Right lobe of liver (tissue), 6 donors: ENCODE measurements at regions not wholly inside any gene's neighbourhood (a gene's known extent, or its start where the extent isn't known, plus 50 kb on each side); places are given as distances from the start of the nearest gene placed in this dataset.
A peak's percentile ranks its signal among the peaks of the same experiment; 100 is the strongest.

Experiments used
- ATAC-seq, 4 donors: fragments of 200-7000 bp; cut with Tn5 transposase; one replicate each; pipeline ENCODE4 v1.9.1; 2020; ENCODE audit warnings: mild to moderate bottlenecking in 4 of 4, moderate library complexity in 4 of 4
- DNase-seq, 3 donors: peaks; one replicate each; pipeline ENCODE4 v3.0.0-alpha.2; 2020
- H3K27ac ChIP-seq, 3 donors: fragments of 200-600 bp; one replicate each; pipeline ENCODE4 v1.8.0; 2022
- H3K27me3 ChIP-seq, 2 donors: fragments of 200-600 bp; one replicate each; pipeline ENCODE4 v1.8.0; 2022
- H3K36me3 ChIP-seq, 4 donors: fragments of 200-600 bp; sonication (generic) in 1 of 4; one replicate each; pipeline versions ENCODE4 v1.5.1 to v1.8.0; 2017 to 2022; ENCODE audit warnings: control low read depth in 1 of 4
- H3K4me1 ChIP-seq, 4 donors: fragments of 200-600 bp; sonication (generic) in 1 of 4; one replicate each; pipeline versions ENCODE4 v1.5.1 to v1.8.0; 2017 to 2022; ENCODE audit warnings: control low read depth in 1 of 4
- H3K4me3 ChIP-seq, 3 donors: fragments of 200-600 bp; one replicate each; pipeline ENCODE4 v1.8.0; 2022
- H3K9me3 ChIP-seq, 4 donors: fragments of 200-600 bp; sonication (generic) in 1 of 4; one replicate each; pipeline versions ENCODE4 v1.5.1 to v1.8.0; 2017 to 2022; ENCODE audit warnings: control low read depth in 1 of 4
- CTCF ChIP-seq, 4 donors: fragments of 200-600 bp in 3 of 4; fragments of 450-650 bp in 1 of 4; IDR thresholded peaks; one replicate each; pipeline versions ENCODE4 v1.5.1 to v1.8.0; 2016 to 2022; ENCODE audit warnings: antibody characterized with exemption in 4 of 4, mild to moderate bottlenecking in 2 of 4
- POLR2A ChIP-seq: fragments of 450-650 bp; IDR thresholded peaks from one replicate; pipeline ENCODE4 v1.6.1; 2017; ENCODE audit warnings: antibody characterized with exemption, mild to moderate bottlenecking
- WGBS: methylation state at CpG from one replicate; pipeline ENCODE4 v1.1.6; 2018; ENCODE audit warnings: low coverage, low lambda C conversion rate; ENCODE audit not compliant: insufficient coverage; ENCODE audit errors: missing lambda C conversion rate; 5-methylcytosine and 5-hydroxymethylcytosine counted together
- intact Hi-C, 2 donors: fragments of 100-400 bp; cut with DNase I; formaldehyde crosslinking; loops; one replicate each; pipeline versions ENCODE4 v1.11.2 to v1.14.1; 2022
- donor health status: DM: no; HTN: yes; CAD: no.
- donor health status: DM: no; HTN: no; CAD: no.
- donor health status: DM: no; HTN: no; CAD: no.
- donor health status: DM: no; HTN: yes; CAD: no.
- donor health status: DM: no; HTN: yes; CAD: no.

GRCh38 chr2:190138032-190138431 lies 75.5 kb upstream of the MSTN start:
- TF ChIP-seq CTCF (IDR thresholded peaks at IDR 0.05) (no peak), POLR2A (no peak)
- no peaks in the 10 kb centered on the region for H3K27me3 ChIP-seq
- ATAC-seq (no peak), DNase-seq (no peak)
- intact Hi-C loops, result no loop called here
- H3K4me3 ChIP-seq, result no peak overlapping the region
- H3K27ac ChIP-seq, result no peak overlapping the region
- H3K36me3 ChIP-seq, result no peaks in the 10 kb centered on the region
- H3K9me3 ChIP-seq, result no peaks in the 10 kb centered on the region
- WGBS, result 100% methylated on average over 1 of the region's 1 CpG
- H3K4me1 ChIP-seq, result peaks cover 0 to 5% (median 0%) of the 10 kb centered on the region in 4 donors

- 88% methylated on average over 2 of the region's 2 CpGs for WGBS
- TF ChIP-seq CTCF (IDR thresholded peaks at IDR 0.05), result no peak
- TF ChIP-seq POLR2A, result no peak
- Histone ChIP-seq H3K9me3 (no peaks in the 10 kb centered on the region), H3K27ac (no peak overlapping the region), H3K4me1 (peaks cover 0 to 5% (median 0%) of the 10 kb centered on the region in 4 donors), H3K36me3 (no peaks in the 10 kb centered on the region), H3K4me3 (no peak overlapping the region), H3K27me3 (no peaks in the 10 kb centered on the region)
- intact Hi-C loops, result no loop called here
- DNase-seq (peak in 1 of 3 donors; percentile 37), ATAC-seq (peak in 2 of 4 donors; percentile 18 to 24)
Observed at GRCh38 chr2:190137561-190137960, 75.0 kb upstream of the MSTN start.

- Histone ChIP-seq H3K9me3 (no peaks in the 10 kb centered on the region), H3K27me3 (no peaks in the 10 kb centered on the region), H3K4me3 (no peak overlapping the region), H3K36me3 (no peaks in the 10 kb centered on the region), H3K4me1 (peaks cover 0 to 5% (median 0%) of the 10 kb centered on the region in 4 donors), H3K27ac (peak overlapping the region in 1 of 3 donors; percentile 21)
- intact Hi-C loops, result no loop called here
- WGBS, result 97% methylated on average over 2 of the region's 2 CpGs
- TF ChIP-seq POLR2A (no peak), CTCF (IDR thresholded peaks at IDR 0.05) (no peak)
- ATAC-seq (no peak), DNase-seq (no peak)
Observed at GRCh38 chr2:190136825-190137224, 74.3 kb upstream of the MSTN start.

GRCh38 chr2:190136259-190136658 lies 73.7 kb upstream of the MSTN start:
- ATAC-seq, result peak; percentile 48 to 93 (median 84)
- TF ChIP-seq POLR2A, result no peak
- TF ChIP-seq CTCF (IDR thresholded peaks at IDR 0.05), result no peak
- no peak for DNase-seq
- H3K27me3 ChIP-seq, result no peaks in the 10 kb centered on the region
- no peaks in the 10 kb centered on the region for H3K9me3 ChIP-seq
- H3K36me3 ChIP-seq, result no peaks in the 10 kb centered on the region
- intact Hi-C loops, result no loop called here
- peaks cover 0 to 5% (median 0%) of the 10 kb centered on the region in 4 donors for H3K4me1 ChIP-seq
- no peak overlapping the region for H3K4me3 ChIP-seq
- peak overlapping the region in 1 of 3 donors; percentile 34 for H3K27ac ChIP-seq
- 40% methylated on average over 1 of the region's 1 CpG for WGBS
